Lower lobe of right lung (tissue), 2 donors: ENCODE measurements at regions not wholly inside any gene's neighbourhood (a gene's known extent, or its start where the extent isn't known, plus 50 kb on each side); places are given as distances from the start of the nearest gene placed in this dataset.
"Not testable (repeated sequence)": the region's sequence is repeated elsewhere in the genome, so short reads cannot be mapped to it uniquely, and the experiment has no call there.

Experiments
- ATAC-seq, 2 donors: fragments of 200-7000 bp; cut with Tn5 transposase; one replicate each; pipeline ENCODE4 v1.9.1; 2020 to 2022; ENCODE audit warnings: mild to moderate bottlenecking in 2 of 2, moderate library complexity in 2 of 2
- DNase-seq: peaks from one replicate; pipeline ENCODE4 v3.0.0-alpha.2; 2020
- H3K27ac ChIP-seq: fragments of 200-600 bp; one replicate; pipeline ENCODE4 v1.8.0; 2022
- H3K27me3 ChIP-seq: fragments of 200-600 bp; one replicate; pipeline ENCODE4 v1.8.0; 2022; ENCODE audit warnings: low read depth
- H3K36me3 ChIP-seq: fragments of 200-600 bp; one replicate; pipeline ENCODE4 v1.8.0; 2022; ENCODE audit warnings: mild to moderate bottlenecking
- H3K4me1 ChIP-seq: fragments of 200-600 bp; one replicate; pipeline ENCODE4 v1.8.0; 2022
- H3K4me3 ChIP-seq: fragments of 200-600 bp; one replicate; pipeline ENCODE4 v1.8.0; 2022; ENCODE audit warnings: mild to moderate bottlenecking
- H3K9me3 ChIP-seq: fragments of 200-600 bp; one replicate; pipeline ENCODE4 v1.8.0; 2022
- intact Hi-C: fragments of 100-400 bp; cut with DNase I; formaldehyde crosslinking; loops from one replicate; pipeline ENCODE4 v1.11.0; 2022
- donor health status: DM: no; HTN: yes; CAD: no; lungs with severe emphysema.

DNA sequence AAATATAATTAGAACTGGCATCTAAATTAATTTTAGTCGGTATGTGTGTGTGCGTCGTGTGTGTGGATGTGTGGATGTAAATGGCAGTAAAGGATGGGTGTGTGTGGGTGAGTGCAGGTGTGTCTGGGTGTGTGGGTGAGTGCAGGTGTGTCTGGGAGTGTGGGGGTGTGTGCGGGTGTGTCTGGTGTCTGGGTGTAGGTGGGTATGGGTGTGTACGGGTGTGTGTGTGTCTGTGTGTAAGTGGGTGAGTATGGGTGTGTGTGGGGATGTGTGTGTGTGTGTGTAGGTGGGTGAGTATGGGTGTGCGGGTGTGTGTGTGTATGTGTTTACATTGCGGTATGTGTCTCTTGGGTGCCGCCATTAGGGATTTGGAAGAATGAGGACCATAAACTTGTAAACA is 55.0 kb downstream of the OR11H1 start:
- DNase-seq, H3K27me3 ChIP-seq, H3K9me3 ChIP-seq, H3K4me3 ChIP-seq, H3K27ac ChIP-seq, intact Hi-C loops, H3K4me1 ChIP-seq, H3K36me3 ChIP-seq: not testable (repeated sequence)
- peak; percentile 62 to 67 for ATAC-seq

DNA sequence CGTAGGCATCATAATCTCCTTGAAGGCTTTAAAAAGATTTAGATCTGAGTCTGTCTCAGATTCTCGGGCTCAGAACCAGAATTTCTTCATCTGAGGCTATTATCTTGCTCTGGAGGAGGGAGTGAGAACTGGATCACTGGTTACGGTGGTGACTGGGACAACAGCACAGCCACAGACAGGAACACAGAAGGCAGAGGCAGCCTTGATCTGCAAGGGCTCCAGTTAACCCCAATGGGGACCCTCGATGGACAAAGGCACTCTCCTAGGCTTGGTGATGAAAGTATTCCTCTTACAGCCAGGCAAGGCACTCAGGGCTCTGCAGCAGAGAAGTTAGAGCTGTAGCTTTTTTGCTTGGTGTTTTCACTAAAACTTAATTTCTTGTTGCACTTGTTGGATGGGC is 74.2 kb downstream of the OR11H1 start:
- DNase-seq, H3K27ac ChIP-seq, H3K27me3 ChIP-seq, H3K4me3 ChIP-seq, H3K4me1 ChIP-seq, H3K36me3 ChIP-seq, H3K9me3 ChIP-seq, intact Hi-C loops: not testable (repeated sequence)
- peak; percentile 30 to 54 for ATAC-seq

DNA sequence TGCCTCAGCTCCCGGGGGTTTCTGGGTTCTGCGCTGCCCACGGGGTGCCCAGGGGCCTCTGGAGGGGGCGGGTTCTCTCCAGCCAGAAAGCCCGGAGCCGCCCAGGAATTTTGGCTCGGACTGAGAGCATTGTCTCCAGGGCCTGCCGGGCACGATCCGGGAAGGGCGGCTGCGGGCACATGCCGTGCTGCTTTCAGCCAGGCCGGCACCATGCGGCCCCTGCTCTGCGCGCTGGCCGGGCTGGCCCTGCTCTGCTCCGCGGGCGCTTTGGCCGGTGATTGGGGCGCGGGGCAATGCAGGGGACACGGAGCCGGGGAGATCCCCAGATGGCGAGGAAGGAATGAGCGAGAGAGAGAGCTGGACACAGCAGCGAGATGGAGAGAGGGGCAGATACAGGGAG is 75.1 kb downstream of the OR11H1 start:
- H3K4me3 ChIP-seq, DNase-seq, intact Hi-C loops, H3K27me3 ChIP-seq, H3K27ac ChIP-seq, H3K9me3 ChIP-seq, H3K36me3 ChIP-seq, H3K4me1 ChIP-seq: not testable (repeated sequence)
- peak; percentile 16 to 27 for ATAC-seq

DNA sequence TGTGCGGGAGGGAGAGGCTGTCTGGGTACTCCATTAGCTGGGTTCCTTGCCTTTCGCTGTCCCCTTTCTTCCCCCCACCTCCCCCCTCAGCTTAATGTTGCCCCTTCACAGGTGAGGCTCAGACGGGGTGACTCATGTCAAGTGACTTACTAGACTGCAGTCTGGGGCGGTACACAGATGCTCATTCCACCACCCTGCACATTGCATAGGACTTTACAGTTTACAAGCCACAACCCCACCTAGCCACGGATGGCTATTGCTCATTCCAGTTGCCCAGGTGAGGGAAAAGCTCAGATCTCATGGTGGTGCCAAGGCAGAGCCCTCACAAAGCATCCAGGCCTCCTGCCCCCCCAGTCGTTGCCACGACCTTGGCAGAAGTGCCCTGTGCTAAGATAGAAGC is 76.2 kb downstream of the OR11H1 start:
- H3K27me3 ChIP-seq, intact Hi-C loops, DNase-seq, H3K9me3 ChIP-seq, H3K27ac ChIP-seq, H3K36me3 ChIP-seq, H3K4me1 ChIP-seq, H3K4me3 ChIP-seq: not testable (repeated sequence)
- peak; percentile 46 to 66 for ATAC-seq

DNA sequence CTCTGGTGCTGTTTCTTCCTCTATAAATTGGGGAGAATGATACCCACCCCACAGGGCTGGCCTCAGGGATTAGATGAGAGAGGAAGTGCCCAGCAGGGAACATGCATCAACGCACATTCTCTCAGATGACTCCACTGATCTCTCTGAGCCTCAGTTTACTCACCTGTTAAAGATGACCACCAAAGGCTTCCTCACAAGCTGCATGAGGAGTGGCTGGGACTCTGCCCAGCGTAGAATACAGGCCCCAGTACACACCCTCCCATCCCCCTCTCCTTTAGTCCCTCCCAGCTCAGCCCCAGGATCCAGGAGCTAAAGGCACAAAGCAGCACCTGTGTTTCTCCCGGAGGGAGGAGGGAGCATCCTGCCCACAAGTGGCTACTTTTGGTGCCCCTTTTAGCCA is 76.7 kb downstream of the OR11H1 start:
- H3K9me3 ChIP-seq, DNase-seq, H3K4me3 ChIP-seq, H3K27me3 ChIP-seq, H3K36me3 ChIP-seq, H3K27ac ChIP-seq, H3K4me1 ChIP-seq, intact Hi-C loops: not testable (repeated sequence)
- ATAC-seq: peak in 1 of 2 donors; percentile 27

DNA sequence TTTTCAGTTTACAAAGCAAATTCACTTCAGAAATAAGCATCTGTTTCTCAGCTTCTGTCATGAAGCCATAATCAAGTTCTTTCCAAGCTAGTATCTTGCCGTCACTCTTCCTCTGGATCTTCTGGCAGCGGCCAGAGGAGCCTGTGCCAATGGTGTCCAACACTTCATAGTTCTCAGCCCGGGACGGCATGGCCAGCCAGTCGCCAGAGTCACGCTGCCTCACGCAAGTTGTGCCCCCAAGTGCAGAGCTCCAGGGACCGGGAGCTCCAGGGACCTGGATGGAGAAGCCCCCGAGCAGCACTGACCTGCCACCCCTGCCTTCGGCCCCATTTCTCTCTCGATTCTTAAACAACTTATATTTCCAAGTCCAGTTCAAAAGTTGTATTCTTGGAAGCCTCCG is 76.9 kb upstream of the POTEH start:
- H3K27me3 ChIP-seq, H3K9me3 ChIP-seq, intact Hi-C loops, H3K36me3 ChIP-seq, H3K4me1 ChIP-seq, H3K4me3 ChIP-seq, H3K27ac ChIP-seq, ATAC-seq: not testable (repeated sequence)
- DNase-seq: peak; percentile 37

DNA sequence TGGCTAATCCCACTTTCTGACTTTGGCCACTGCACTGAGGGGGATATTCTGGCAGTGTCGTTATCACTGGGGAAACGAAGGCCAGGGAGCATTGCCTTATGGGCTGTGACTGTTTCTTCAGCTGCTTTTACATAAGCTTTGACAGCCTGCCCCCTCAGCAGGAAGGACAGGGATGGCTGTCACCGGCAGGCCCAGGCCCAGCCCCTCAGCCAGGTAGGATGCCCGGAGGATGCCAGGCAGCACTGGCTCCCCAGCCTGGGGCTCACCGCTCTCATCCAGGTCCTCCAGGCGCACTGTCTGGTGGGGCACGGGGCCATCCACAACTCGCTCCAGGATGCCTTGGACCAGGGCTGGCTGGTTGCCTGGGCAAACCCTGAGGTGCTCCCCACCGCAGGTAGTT is 74.7 kb upstream of the POTEH start:
- ATAC-seq, H3K4me3 ChIP-seq, H3K27ac ChIP-seq, intact Hi-C loops, H3K9me3 ChIP-seq, H3K4me1 ChIP-seq, H3K27me3 ChIP-seq, DNase-seq, H3K36me3 ChIP-seq: not testable (repeated sequence)

DNA sequence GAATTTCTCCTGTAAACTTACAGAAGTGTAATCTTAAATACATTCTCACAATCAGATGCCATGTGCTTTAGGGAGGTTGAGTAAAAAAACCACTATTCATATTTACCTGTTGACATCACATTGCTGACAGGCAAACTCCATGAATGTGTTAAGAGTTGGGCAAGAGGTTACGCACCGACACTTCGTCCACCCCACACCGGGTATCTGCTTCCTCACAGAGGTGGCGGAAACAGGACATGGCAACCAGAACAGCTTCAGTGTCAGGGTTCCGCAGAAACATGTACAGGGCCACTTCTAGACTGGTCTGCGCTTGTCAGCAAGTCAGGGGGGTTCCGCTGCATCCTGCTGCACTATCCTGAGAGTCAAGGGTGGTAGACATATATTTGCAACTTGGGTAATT is 61.6 kb upstream of the POTEH start:
- H3K4me3 ChIP-seq, H3K4me1 ChIP-seq, DNase-seq, H3K36me3 ChIP-seq, ATAC-seq, H3K27me3 ChIP-seq, H3K27ac ChIP-seq, H3K9me3 ChIP-seq, intact Hi-C loops: not testable (repeated sequence)

DNA sequence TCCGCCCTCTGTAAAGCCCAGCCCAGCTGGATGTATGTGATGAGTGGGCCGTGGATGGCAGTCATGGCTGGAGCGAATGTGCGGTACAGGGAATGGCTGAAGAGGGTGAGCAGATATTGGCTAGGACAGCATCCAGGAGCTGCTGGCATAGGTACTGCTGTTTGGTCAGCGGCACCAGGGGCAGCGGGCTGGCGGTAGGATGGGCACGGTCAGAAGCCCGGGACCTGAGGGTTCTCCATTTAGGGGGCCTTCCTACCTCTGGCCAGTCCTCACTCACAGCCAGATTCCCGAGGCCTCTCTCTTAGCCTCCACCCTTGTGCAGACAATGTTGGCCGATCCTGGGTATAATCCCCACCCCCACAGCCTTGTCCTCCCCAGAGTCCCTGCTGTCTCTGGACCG is 53.1 kb upstream of the POTEH start:
- H3K9me3 ChIP-seq, H3K36me3 ChIP-seq, intact Hi-C loops, DNase-seq, H3K27me3 ChIP-seq, H3K4me1 ChIP-seq, H3K4me3 ChIP-seq, ATAC-seq, H3K27ac ChIP-seq: not testable (repeated sequence)

DNA sequence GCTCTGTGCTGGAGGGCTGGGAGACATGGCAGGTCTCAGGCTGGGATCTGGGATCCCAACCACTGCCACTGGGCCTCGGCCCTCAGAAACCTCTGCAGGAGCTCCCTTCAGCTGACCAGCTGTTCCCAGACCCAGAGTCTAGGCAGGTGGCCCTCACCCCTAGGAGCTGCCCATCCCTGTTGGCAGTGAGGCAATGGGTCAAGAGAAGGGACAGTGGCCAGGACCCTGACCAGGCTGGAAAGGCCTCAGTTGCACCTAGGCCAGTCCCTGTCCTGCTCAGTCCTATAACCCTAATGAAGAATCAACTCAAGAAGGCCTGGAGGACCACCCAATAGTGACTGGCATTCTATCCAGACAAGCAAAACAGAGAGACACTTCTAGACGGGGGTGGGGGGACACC is 52.4 kb upstream of the POTEH start:
- H3K4me1 ChIP-seq, H3K27me3 ChIP-seq, H3K9me3 ChIP-seq, H3K36me3 ChIP-seq, H3K4me3 ChIP-seq, DNase-seq, H3K27ac ChIP-seq, intact Hi-C loops: not testable (repeated sequence)
- ATAC-seq: peak; percentile 10 to 12

DNA sequence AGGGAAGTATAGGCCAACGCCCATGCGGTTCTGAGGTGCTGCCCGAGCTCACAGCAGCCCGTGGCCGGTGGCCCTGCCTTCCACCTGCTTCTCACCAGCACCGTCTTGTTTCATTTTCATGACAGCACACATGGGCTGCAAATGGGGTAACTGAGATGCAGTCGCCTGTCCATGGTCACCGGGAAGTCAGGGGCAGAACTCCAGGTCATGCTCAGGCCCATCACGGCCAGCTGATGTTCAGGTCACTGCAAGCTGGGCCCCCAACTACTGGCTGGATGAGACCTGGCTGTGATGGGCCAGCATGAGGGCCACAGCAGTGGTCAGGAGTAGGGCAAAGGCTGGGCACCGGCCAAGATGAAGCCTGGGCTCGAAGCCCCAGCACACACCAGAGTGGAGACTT is 51.9 kb upstream of the POTEH start:
- H3K4me3 ChIP-seq, H3K36me3 ChIP-seq, H3K27ac ChIP-seq, H3K9me3 ChIP-seq, DNase-seq, H3K27me3 ChIP-seq, H3K4me1 ChIP-seq, intact Hi-C loops: not testable (repeated sequence)
- ATAC-seq: peak; percentile 8 to 9
